ENCODE measurements at regions not wholly inside any gene's neighbourhood (a gene's known extent, or its start where the extent isn't known, plus 50 kb on each side); places are given as distances from the start of the nearest gene placed in this dataset.

DNA sequence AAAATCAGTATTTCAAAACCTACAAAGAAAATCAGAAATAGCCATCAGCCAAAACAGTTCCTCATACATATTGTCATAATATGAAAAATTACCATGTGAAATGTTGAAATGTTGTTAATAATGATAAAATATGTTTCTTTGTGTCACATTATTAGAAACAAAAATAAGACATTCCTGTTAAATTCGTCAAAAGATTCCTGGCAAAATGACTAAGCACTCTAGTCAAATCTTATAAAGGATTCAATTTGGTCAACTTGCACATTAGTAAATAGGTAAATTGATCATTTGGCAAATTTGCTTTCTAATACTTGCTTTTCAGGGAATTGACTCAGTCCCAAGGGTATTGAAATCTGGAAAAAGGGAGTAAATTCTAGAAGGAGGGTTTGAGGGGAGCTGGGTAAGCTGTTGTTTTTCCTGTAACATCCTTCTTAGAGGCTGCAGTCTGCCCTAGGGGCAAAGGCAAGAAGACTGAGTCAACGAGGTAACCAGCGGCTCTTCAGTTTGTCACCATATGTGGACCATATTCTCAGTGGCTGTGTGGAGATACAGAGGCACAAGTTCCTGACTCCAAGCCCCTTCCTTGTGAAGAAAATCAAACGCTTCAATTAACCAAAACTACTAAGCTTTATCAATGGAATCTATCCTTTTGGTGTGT is 482.3 kb downstream of the TNS1 start:
- ATAC-seq (no peak), DNase-seq (no peak)
- Histone ChIP-seq H3K4me3 (no peak overlapping the region), H3K4me1 (peaks cover 10% of the 10 kb centered on the region), H3K9me3 (no peaks in the 10 kb centered on the region), H3K36me3 (ENCODE audit: insufficient read depth in 1 of 2, low read depth in 1 of 2) (no peaks in the 10 kb centered on the region), H3K27me3 (ENCODE audit: insufficient read depth in 3 of 3, low read length in 2 of 3) (no peaks in the 10 kb centered on the region), H3K27ac (no peak overlapping the region)
- intact Hi-C loops (cut with DNase I) = no loop called here
- WGBS, 3 donors = 81 to 89% (median 83%) methylated on average over 4 of the region's 4 CpGs
- TF ChIP-seq CTCF (IDR thresholded peaks at IDR 0.05) = no peak

DNA sequence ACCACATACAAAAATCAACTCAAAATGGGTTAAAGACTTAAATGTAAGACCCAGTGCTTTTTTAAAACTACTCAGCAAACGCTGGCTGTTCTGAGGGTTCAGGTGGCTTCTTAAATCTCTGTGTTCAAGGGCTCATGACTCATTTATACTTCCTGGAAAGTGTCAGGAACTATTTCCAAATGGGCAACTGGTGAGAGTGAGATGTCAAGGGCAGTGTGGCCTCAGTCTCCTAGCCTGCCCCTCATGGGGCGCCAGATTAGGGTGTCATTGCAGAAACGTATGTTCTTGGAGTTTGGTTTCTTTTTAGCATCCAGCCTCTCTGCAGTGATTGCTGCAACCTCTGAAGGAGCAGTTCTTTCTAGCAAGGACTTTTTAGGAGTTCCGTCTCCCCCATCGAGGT is 485.4 kb downstream of the TNS1 start:
- DNase-seq (no peak), ATAC-seq (peak; percentile 78 to 88 (median 84))
- 52 to 69% (median 58%) methylated on average over 5 of the region's 5 CpGs for WGBS, 3 donors
- H3K4me1 ChIP-seq = peaks cover 10% of the 10 kb centered on the region
- H3K4me3 ChIP-seq = no peak overlapping the region
- no peak for TF ChIP-seq CTCF (IDR thresholded peaks at IDR 0.05)
- H3K27me3 ChIP-seq (ENCODE audit: insufficient read depth in 3 of 3, low read length in 2 of 3) = no peaks in the 10 kb centered on the region
- H3K36me3 ChIP-seq (ENCODE audit: insufficient read depth in 1 of 2, low read depth in 1 of 2) = no peaks in the 10 kb centered on the region
- no peaks in the 10 kb centered on the region for H3K9me3 ChIP-seq
- H3K27ac ChIP-seq = no peak overlapping the region
- intact Hi-C loops (cut with DNase I) = loop anchor here in 1 of 2 donors (10.0 kb wide), 1 partner anchor 633 kb away; no protein-coding TSS in a partner anchor

DNA sequence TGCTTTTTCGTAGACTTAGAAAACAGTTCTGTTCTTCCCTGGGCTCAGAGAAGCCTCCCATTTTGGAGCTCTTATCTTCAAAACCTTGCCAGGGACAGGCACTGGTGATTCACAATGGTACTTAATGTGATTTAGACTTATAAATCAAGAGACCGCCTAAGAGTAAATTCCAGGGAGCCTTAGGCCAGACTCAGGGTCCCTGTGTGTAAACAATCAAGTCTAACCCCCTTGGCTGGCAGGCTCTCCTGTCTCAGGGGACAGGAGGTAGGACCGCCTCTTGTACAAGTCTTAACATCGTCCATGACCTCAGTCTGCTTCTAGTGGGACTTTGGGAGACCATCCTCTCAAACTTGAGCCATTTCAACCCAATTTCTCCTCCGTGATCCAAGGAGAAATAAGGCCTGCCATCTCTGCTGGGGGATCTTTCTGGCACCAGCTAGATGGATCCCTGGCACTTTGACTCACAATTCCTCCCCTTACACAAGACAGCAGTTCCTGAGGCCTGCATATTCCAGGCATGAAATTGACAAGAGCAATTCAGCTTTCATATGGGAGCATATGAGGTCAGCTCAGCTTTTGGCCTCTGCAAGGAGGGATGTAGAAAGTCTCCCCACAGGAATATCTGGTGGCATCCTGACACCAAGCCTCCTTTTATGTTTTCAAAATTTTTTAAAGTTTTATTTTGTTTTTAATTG is 487.0 kb downstream of the TNS1 start:
- Histone ChIP-seq H3K4me3 (no peak overlapping the region), H3K36me3 (ENCODE audit: insufficient read depth in 1 of 2, low read depth in 1 of 2) (no peaks in the 10 kb centered on the region), H3K27me3 (ENCODE audit: insufficient read depth in 3 of 3, low read length in 2 of 3) (no peaks in the 10 kb centered on the region), H3K27ac (no peak overlapping the region), H3K4me1 (peaks cover 10% of the 10 kb centered on the region), H3K9me3 (no peaks in the 10 kb centered on the region)
- DNase-seq (no peak), ATAC-seq (no peak)
- intact Hi-C loops (cut with DNase I) = loop anchor here in 1 of 2 donors (10.0 kb wide), 1 partner anchor 631 kb away; no protein-coding TSS in a partner anchor
- TF ChIP-seq CTCF (IDR thresholded peaks at IDR 0.05) = no peak
- WGBS, 3 donors = 80 to 84% (median 83%) methylated on average over 5 of the region's 5 CpGs

DNA sequence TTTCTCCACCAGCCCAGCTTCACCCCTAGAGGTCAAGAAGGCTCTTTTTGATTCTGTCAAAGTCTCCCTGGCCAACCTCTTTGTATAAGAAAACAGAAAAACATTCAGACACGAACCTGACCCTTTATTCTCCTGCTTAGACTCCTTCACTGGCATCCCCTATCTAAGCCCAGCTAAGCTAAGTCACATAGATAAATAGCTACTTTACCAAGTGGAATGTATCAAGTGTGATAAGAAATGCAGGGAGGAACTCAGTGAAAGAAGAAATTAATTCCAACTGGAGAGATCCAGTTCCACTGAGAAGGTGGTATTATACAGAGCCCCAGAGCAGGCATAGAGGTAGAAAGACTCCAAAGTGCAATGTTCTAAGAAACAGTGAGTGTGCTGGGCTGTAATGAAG is 489.5 kb downstream of the TNS1 start:
- H3K36me3 ChIP-seq (ENCODE audit: insufficient read depth in 1 of 2, low read depth in 1 of 2) = no peaks in the 10 kb centered on the region
- TF ChIP-seq CTCF (IDR thresholded peaks at IDR 0.05) = no peak
- DNase-seq (no peak), ATAC-seq (no peak)
- H3K4me1 ChIP-seq = peaks cover 10% of the 10 kb centered on the region
- H3K9me3 ChIP-seq = no peaks in the 10 kb centered on the region
- intact Hi-C loops (cut with DNase I) = loop anchor here (5.0 to 10.0 kb wide), 6 partner anchors 199 to 996 kb away; partner anchors contain the start of gene IGFBP5 (in 1 of the 2)
- 62 to 78% (median 64%) methylated on average over 1 of the region's 1 CpG for WGBS, 3 donors
- no peaks in the 10 kb centered on the region for H3K27me3 ChIP-seq (ENCODE audit: insufficient read depth in 3 of 3, low read length in 2 of 3)
- H3K4me3 ChIP-seq = no peak overlapping the region
- no peak overlapping the region for H3K27ac ChIP-seq

Data from psoas muscle (tissue), 7 donors.